Posterior vena cava (tissue), 2 donors: ENCODE measurements at regions not wholly inside any gene's neighbourhood (a gene's known extent, or its start where the extent isn't known, plus 50 kb on each side); places are given as distances from the start of the nearest gene placed in this dataset.

Experiments
- DNase-seq: peaks from one replicate; pipeline ENCODE4 v3.0.0-alpha.2; 2020; ENCODE audit warnings: low spot score
- intact Hi-C, 2 donors: fragments of 100-400 bp; cut with DNase I; formaldehyde crosslinking; loops; one replicate each; pipeline versions ENCODE4 v1.14.1 to v1.14.2; 2022 to 2023
- donor health status: DM: yes; HTN: yes; CAD: no.
- donor health status: DM: yes; HTN: yes; CAD: no.

DNA sequence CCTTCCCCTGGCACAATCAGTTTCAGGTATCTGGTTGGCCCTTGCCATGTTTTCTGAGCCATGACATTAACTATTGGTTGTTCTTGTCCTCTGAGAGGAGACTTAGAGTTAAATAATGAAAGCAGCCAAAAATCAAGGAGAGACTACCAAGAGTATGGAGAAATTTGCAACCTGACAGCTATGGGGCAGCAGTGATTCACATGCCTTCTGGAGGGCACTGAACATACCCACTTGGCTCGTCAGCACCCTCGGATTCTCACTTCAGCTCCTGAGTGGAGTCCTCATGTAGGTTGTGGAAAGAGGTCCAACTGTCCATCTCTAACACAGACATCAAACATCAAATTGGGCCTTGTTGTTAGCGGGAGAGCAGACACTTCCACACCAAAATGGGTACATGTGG, 265.6 kb downstream of the EBLN2 start:
- intact Hi-C loops: no loop called here
- DNase-seq: no peak
